ENCODE measurements at regions not wholly inside any gene's neighbourhood (a gene's known extent, or its start where the extent isn't known, plus 50 kb on each side); places are given as distances from the start of the nearest gene placed in this dataset.

- H3K27me3 Mint-ChIP-seq, result no peaks in the 10 kb centered on the region
- no peak overlapping the region for H3K27ac Mint-ChIP-seq
- H3K4me3 Mint-ChIP-seq, result no peak overlapping the region
- H3K4me1 Mint-ChIP-seq (ENCODE audit: unreplicated experiment), result peaks cover 7% of the 10 kb centered on the region
- DNase-seq (ENCODE audit: extremely low spot score, unreplicated experiment), result no peak
- H3K9me3 Mint-ChIP-seq, result no peaks in the 10 kb centered on the region
- no peaks in the 10 kb centered on the region for H3K36me3 Mint-ChIP-seq
- TF ChIP-seq CTCF (conservative IDR thresholded peaks at IDR 0.05), result no peak
Measured at GRCh38 chr5:18489703-18490102, 855.4 kb downstream of the TAF11L14 start.

GRCh38 chr5:18491349-18491748 is 857.1 kb downstream of the TAF11L14 start:
- no peak for TF ChIP-seq CTCF (conservative IDR thresholded peaks at IDR 0.05)
- peaks cover 7% of the 10 kb centered on the region for H3K4me1 Mint-ChIP-seq (ENCODE audit: unreplicated experiment)
- no peak overlapping the region for H3K27ac Mint-ChIP-seq

GRCh38 chr5:18495157-18495556 is 860.9 kb downstream of the TAF11L14 start:
- Mint-ChIP-seq H3K27me3 (no peaks in the 10 kb centered on the region), H3K4me1 (ENCODE audit: unreplicated experiment) (no peaks in the 10 kb centered on the region), H3K27ac (no peak overlapping the region), H3K9me3 (peaks cover 6% of the 10 kb centered on the region), H3K4me3 (no peak overlapping the region), H3K36me3 (no peaks in the 10 kb centered on the region)
- TF ChIP-seq CTCF (conservative IDR thresholded peaks at IDR 0.05), result no peak
- DNase-seq (ENCODE audit: extremely low spot score, unreplicated experiment), result no peak

More at GRCh38 chr5:18491349-18491748, 857.1 kb downstream of the TAF11L14 start:
- Mint-ChIP-seq H3K36me3 (no peaks in the 10 kb centered on the region), H3K27me3 (no peaks in the 10 kb centered on the region), H3K4me3 (no peak overlapping the region), H3K9me3 (peaks cover 4% of the 10 kb centered on the region)
- no peak for DNase-seq (ENCODE audit: extremely low spot score, unreplicated experiment)

- Mint-ChIP-seq H3K27ac (no peak overlapping the region), H3K4me1 (ENCODE audit: unreplicated experiment) (no peaks in the 10 kb centered on the region), H3K4me3 (no peak overlapping the region), H3K9me3 (peaks cover 6% of the 10 kb centered on the region), H3K36me3 (no peaks in the 10 kb centered on the region), H3K27me3 (no peaks in the 10 kb centered on the region)
- TF ChIP-seq CTCF (conservative IDR thresholded peaks at IDR 0.05), result no peak
- DNase-seq (ENCODE audit: extremely low spot score, unreplicated experiment), result no peak
Measured at GRCh38 chr5:18496041-18496440, 861.8 kb downstream of the TAF11L14 start.

- no peak for TF ChIP-seq CTCF (conservative IDR thresholded peaks at IDR 0.05)
- peaks cover 6% of the 10 kb centered on the region for H3K9me3 Mint-ChIP-seq
- H3K4me3 Mint-ChIP-seq, result no peak overlapping the region
- no peak overlapping the region for H3K27ac Mint-ChIP-seq
- H3K4me1 Mint-ChIP-seq (ENCODE audit: unreplicated experiment), result no peaks in the 10 kb centered on the region
- no peaks in the 10 kb centered on the region for H3K27me3 Mint-ChIP-seq
- DNase-seq (ENCODE audit: extremely low spot score, unreplicated experiment), result no peak
- H3K36me3 Mint-ChIP-seq, result no peaks in the 10 kb centered on the region
Measured at GRCh38 chr5:18497089-18497488, 862.8 kb downstream of the TAF11L14 start.

GRCh38 chr5:18503797-18504328 is 869.6 kb downstream of the TAF11L14 start:
- H3K36me3 Mint-ChIP-seq, result no peaks in the 10 kb centered on the region
- TF ChIP-seq CTCF (conservative IDR thresholded peaks at IDR 0.05), result no peak
- no peaks in the 10 kb centered on the region for H3K27me3 Mint-ChIP-seq
- no peak overlapping the region for H3K27ac Mint-ChIP-seq
- H3K4me1 Mint-ChIP-seq (ENCODE audit: unreplicated experiment), result no peaks in the 10 kb centered on the region
- H3K9me3 Mint-ChIP-seq, result no peaks in the 10 kb centered on the region
- no peak overlapping the region for H3K4me3 Mint-ChIP-seq
- DNase-seq (ENCODE audit: extremely low spot score, unreplicated experiment), result no peak
